ENCODE measurements at regions not wholly inside any gene's neighbourhood (a gene's known extent, or its start where the extent isn't known, plus 50 kb on each side); places are given as distances from the start of the nearest gene placed in this dataset.
"Not testable (repeated sequence)": the region's sequence is repeated elsewhere in the genome, so short reads cannot be mapped to it uniquely, and the experiment has no call there.

- H3K27me3 ChIP-seq (ENCODE audit: control insufficient read depth, low read length): no peaks in the 10 kb centered on the region
- no peaks in the 10 kb centered on the region for H3K36me3 ChIP-seq (ENCODE audit: control insufficient read depth, low read length)
- H3K9me2 ChIP-seq (replicated peaks; ENCODE audit: control insufficient read depth, low read length): no peaks in the 10 kb centered on the region
- no peaks in the 10 kb centered on the region for H3K9me3 ChIP-seq (ENCODE audit: control insufficient read depth, insufficient read depth, low read length)
- no peaks in the 10 kb centered on the region for H3K4me1 ChIP-seq (ENCODE audit: control insufficient read depth, low read length)
- H4K20me1 ChIP-seq (ENCODE audit: control insufficient read depth, insufficient read depth, low read depth, low read length): no peaks in the 10 kb centered on the region
- no peak overlapping the region for H3K4me2 ChIP-seq (ENCODE audit: low read length)
- H3K27ac ChIP-seq (ENCODE audit: low read depth, low read length): no peak overlapping the region
- no peaks in the 10 kb centered on the region for H3F3A ChIP-seq (ENCODE audit: control insufficient read depth, insufficient read depth)
- TF ChIP-seq EZH2phosphoT487 (IDR thresholded peaks at IDR 0.05; ENCODE audit: borderline replicate concordance, low read length): no peak
- no peaks in the 10 kb centered on the region for H3K79me2 ChIP-seq (ENCODE audit: control insufficient read depth, low read length)
- no peak overlapping the region for H3K4me3 ChIP-seq (ENCODE audit: low read length)
Measured at GRCh38 chr7:106750773-106751172, 89.8 kb upstream of the CCDC71L start.

- no peaks in the 10 kb centered on the region for H3F3A ChIP-seq (ENCODE audit: control insufficient read depth, insufficient read depth)
- no peak overlapping the region for H3K4me3 ChIP-seq (ENCODE audit: low read length)
- no peak overlapping the region for H3K4me2 ChIP-seq (ENCODE audit: low read length)
- H3K27ac ChIP-seq (ENCODE audit: low read depth, low read length): no peak overlapping the region
- H3K9me3 ChIP-seq (ENCODE audit: control insufficient read depth, insufficient read depth, low read length): no peaks in the 10 kb centered on the region
- TF ChIP-seq CTCF (IDR thresholded peaks at IDR 0.05; ENCODE audit: low read depth, low read length, poor library complexity, severe bottlenecking) (no peak), EZH2phosphoT487 (IDR thresholded peaks at IDR 0.05; ENCODE audit: borderline replicate concordance, low read length) (no peak)
- H3K9me2 ChIP-seq (replicated peaks; ENCODE audit: control insufficient read depth, low read length): no peaks in the 10 kb centered on the region
- H3K79me2 ChIP-seq (ENCODE audit: control insufficient read depth, low read length): no peaks in the 10 kb centered on the region
- H3K27me3 ChIP-seq (ENCODE audit: control insufficient read depth, low read length): no peaks in the 10 kb centered on the region
- H3K4me1 ChIP-seq (ENCODE audit: control insufficient read depth, low read length): no peaks in the 10 kb centered on the region
- H3K36me3 ChIP-seq (ENCODE audit: control insufficient read depth, low read length): no peaks in the 10 kb centered on the region
- H4K20me1 ChIP-seq (ENCODE audit: control insufficient read depth, insufficient read depth, low read depth, low read length): no peaks in the 10 kb centered on the region
Measured at GRCh38 chr7:106752367-106752766, 91.4 kb upstream of the CCDC71L start.

- H3K9me3 ChIP-seq (ENCODE audit: control insufficient read depth, insufficient read depth, low read length); H3K36me3 ChIP-seq (ENCODE audit: control insufficient read depth, low read length); H3K27ac ChIP-seq (ENCODE audit: low read depth, low read length); H3K4me3 ChIP-seq (ENCODE audit: low read length); H3K27me3 ChIP-seq (ENCODE audit: control insufficient read depth, low read length); H3K4me2 ChIP-seq (ENCODE audit: low read length); H3F3A ChIP-seq (ENCODE audit: control insufficient read depth, insufficient read depth); H3K79me2 ChIP-seq (ENCODE audit: control insufficient read depth, low read length); H3K4me1 ChIP-seq (ENCODE audit: control insufficient read depth, low read length); H4K20me1 ChIP-seq (ENCODE audit: control insufficient read depth, insufficient read depth, low read depth, low read length); H3K9me2 ChIP-seq (replicated peaks; ENCODE audit: control insufficient read depth, low read length): not testable (repeated sequence)
Measured at GRCh38 chr7:106755024-106755423, 94.1 kb upstream of the CCDC71L start.

GRCh38 chr7:106755641-106756040 is 94.7 kb upstream of the CCDC71L start:
- Histone ChIP-seq H3K9me3 (ENCODE audit: control insufficient read depth, insufficient read depth, low read length) (no peaks in the 10 kb centered on the region), H3K4me2 (ENCODE audit: low read length) (no peak overlapping the region), H4K20me1 (ENCODE audit: control insufficient read depth, insufficient read depth, low read depth, low read length) (no peaks in the 10 kb centered on the region), H3K9me2 (replicated peaks; ENCODE audit: control insufficient read depth, low read length) (no peaks in the 10 kb centered on the region), H3K79me2 (ENCODE audit: control insufficient read depth, low read length) (no peaks in the 10 kb centered on the region), H3F3A (ENCODE audit: control insufficient read depth, insufficient read depth) (no peaks in the 10 kb centered on the region), H3K36me3 (ENCODE audit: control insufficient read depth, low read length) (no peaks in the 10 kb centered on the region), H3K27me3 (ENCODE audit: control insufficient read depth, low read length) (no peaks in the 10 kb centered on the region), H3K4me3 (ENCODE audit: low read length) (no peak overlapping the region), H3K27ac (ENCODE audit: low read depth, low read length) (no peak overlapping the region), H3K4me1 (ENCODE audit: control insufficient read depth, low read length) (peaks cover 7% of the 10 kb centered on the region; the same call in 1 of the 2 replicates)
- TF ChIP-seq CTCF (IDR thresholded peaks at IDR 0.05; ENCODE audit: low read depth, low read length, poor library complexity, severe bottlenecking) (no peak), EZH2phosphoT487 (IDR thresholded peaks at IDR 0.05; ENCODE audit: borderline replicate concordance, low read length) (no peak)

Data from DOHH2 (cell line).